ENCODE measurements at regions not wholly inside any gene's neighbourhood (a gene's known extent, or its start where the extent isn't known, plus 50 kb on each side); places are given as distances from the start of the nearest gene placed in this dataset.
"Not testable (repeated sequence)": the region's sequence is repeated elsewhere in the genome, so short reads cannot be mapped to it uniquely, and the experiment has no call there.

- H3K27ac ChIP-seq (ENCODE audit: extremely low read length, insufficient read depth, low read length); H3K4me3 ChIP-seq (replicated peaks in 1 of 3; ENCODE audit: insufficient read depth in 1 of 3, low read depth in 2 of 3, low read length in 3 of 3); H3K27me3 ChIP-seq (ENCODE audit: control insufficient read depth in 1 of 2, insufficient read depth in 2 of 2, low read length in 2 of 2); ATAC-seq; DNase-seq (ENCODE audit: low spot score); in situ Hi-C loops (cut with HindIII; ENCODE audit: extremely low pct_ligation_motif_present, low pct_unique_long_range_greater_than_20kb); POLR2A ChIA-PET; intact Hi-C loops (cut with micrococcal nuclease; ENCODE audit: unreplicated experiment); H3K36me3 ChIP-seq (replicated peaks in 1 of 2; ENCODE audit: control insufficient read depth in 1 of 2, insufficient read depth in 2 of 2, low read length in 2 of 2); H3K4me2 ChIP-seq (ENCODE audit: low read depth, low read length); FAIRE-seq; H4K20me1 ChIP-seq (ENCODE audit: insufficient read depth, low read length); CTCF ChIA-PET (ENCODE audit: low intra/inter-chr PET ratio, low total read pairs); H3K79me2 ChIP-seq (ENCODE audit: insufficient read depth, low read length); BruUV-seq (replicated peaks); H3K9ac ChIP-seq (ENCODE audit: insufficient read depth, low read depth, low read length); H3K9me3 ChIP-seq (ENCODE audit: low read length); H2AFZ ChIP-seq (ENCODE audit: low read length): not testable (repeated sequence)
- peak; percentile 40 for TF ChIP-seq ZNF768 (CRISPR knock-in tag; IDR thresholded peaks at IDR 0.05)
- H3K4me1 ChIP-seq (ENCODE audit: insufficient read depth, low read length): peaks cover 25% of the 10 kb centered on the region
- 98% methylated on average over 4 of the region's 12 CpGs for WGBS (ENCODE audit: low lambda C conversion rate)
Measured at GRCh38 chr2:87538268-87538667, 209.6 kb upstream of the PLGLB2 start.

GRCh38 chr2:87539151-87539943, 208.5 kb upstream of the PLGLB2 start:
- BruUV-seq (replicated peaks); H3K27me3 ChIP-seq (ENCODE audit: control insufficient read depth in 1 of 2, insufficient read depth in 2 of 2, low read length in 2 of 2); in situ Hi-C loops (cut with HindIII; ENCODE audit: extremely low pct_ligation_motif_present, low pct_unique_long_range_greater_than_20kb); intact Hi-C loops (cut with micrococcal nuclease; ENCODE audit: unreplicated experiment); H3K4me3 ChIP-seq (replicated peaks in 1 of 3; ENCODE audit: insufficient read depth in 1 of 3, low read depth in 2 of 3, low read length in 3 of 3); H2AFZ ChIP-seq (ENCODE audit: low read length); H3K79me2 ChIP-seq (ENCODE audit: insufficient read depth, low read length); CTCF ChIA-PET (ENCODE audit: low intra/inter-chr PET ratio, low total read pairs); POLR2A ChIA-PET; H3K9ac ChIP-seq (ENCODE audit: insufficient read depth, low read depth, low read length); H3K36me3 ChIP-seq (replicated peaks in 1 of 2; ENCODE audit: control insufficient read depth in 1 of 2, insufficient read depth in 2 of 2, low read length in 2 of 2); H3K27ac ChIP-seq (ENCODE audit: extremely low read length, insufficient read depth, low read length); FAIRE-seq; H3K9me3 ChIP-seq (ENCODE audit: low read length); H4K20me1 ChIP-seq (ENCODE audit: insufficient read depth, low read length); H3K4me2 ChIP-seq (ENCODE audit: low read depth, low read length); DNase-seq (ENCODE audit: low spot score): not testable (repeated sequence)
- 94% methylated on average over 11 of the region's 15 CpGs for WGBS (ENCODE audit: low lambda C conversion rate)
- ATAC-seq: peak; percentile 7; the same call in 1 of the 3 replicates
- 0 out of 2 replicates have a peak, but pooled peaks cover 18% of the 10 kb centered on the region for H3K4me1 ChIP-seq (ENCODE audit: insufficient read depth, low read length)

GRCh38 chr2:87540242-87540641, 207.6 kb upstream of the PLGLB2 start:
- in situ Hi-C loops (cut with HindIII; ENCODE audit: extremely low pct_ligation_motif_present, low pct_unique_long_range_greater_than_20kb); CTCF ChIA-PET (ENCODE audit: low intra/inter-chr PET ratio, low total read pairs); FAIRE-seq; H3K27me3 ChIP-seq (ENCODE audit: control insufficient read depth in 1 of 2, insufficient read depth in 2 of 2, low read length in 2 of 2); DNase-seq (ENCODE audit: low spot score); H3K9ac ChIP-seq (ENCODE audit: insufficient read depth, low read depth, low read length); H3K36me3 ChIP-seq (replicated peaks in 1 of 2; ENCODE audit: control insufficient read depth in 1 of 2, insufficient read depth in 2 of 2, low read length in 2 of 2); H3K79me2 ChIP-seq (ENCODE audit: insufficient read depth, low read length); H3K4me3 ChIP-seq (replicated peaks in 1 of 3; ENCODE audit: insufficient read depth in 1 of 3, low read depth in 2 of 3, low read length in 3 of 3); intact Hi-C loops (cut with micrococcal nuclease; ENCODE audit: unreplicated experiment); H3K4me2 ChIP-seq (ENCODE audit: low read depth, low read length); POLR2A ChIA-PET; H2AFZ ChIP-seq (ENCODE audit: low read length); H3K27ac ChIP-seq (ENCODE audit: extremely low read length, insufficient read depth, low read length); H4K20me1 ChIP-seq (ENCODE audit: insufficient read depth, low read length); H3K9me3 ChIP-seq (ENCODE audit: low read length); BruUV-seq (replicated peaks): not testable (repeated sequence)
- WGBS (ENCODE audit: low lambda C conversion rate): no CpG with 5 or more reads among the region's 3 CpGs
- ATAC-seq: 0 out of 3 replicates have a peak, but pooled peaks have one; percentile 5
- 0 out of 2 replicates have a peak, but pooled peaks cover 18% of the 10 kb centered on the region for H3K4me1 ChIP-seq (ENCODE audit: insufficient read depth, low read length)
